H1 (cell line): ENCODE measurements at regions not wholly inside any gene's neighbourhood (a gene's known extent, or its start where the extent isn't known, plus 50 kb on each side); places are given as distances from the start of the nearest gene placed in this dataset.

Experiments
- CEBPB ChIP-seq: IDR thresholded peaks from 2 replicates; pipeline ENCODE4 v1.6.1; 2012; ENCODE audit warnings: low read depth, low read length
- CHD1 ChIP-seq: IDR thresholded peaks from 2 replicates; pipeline ENCODE4 v1.6.1; 2012; ENCODE audit warnings: low read depth, low read length, improper control_type of control experiment
- CTBP2 ChIP-seq: IDR thresholded peaks from 2 replicates; pipeline ENCODE4 v1.7.0; 2011; ENCODE audit warnings: borderline replicate concordance, mild to moderate bottlenecking, moderate library complexity, mixed read lengths, low read length; ENCODE audit not compliant: insufficient read depth, insufficient read length
- HDAC2 ChIP-seq, 2 experiments: fragments of 300-600 bp in 1 of 2; sonication (generic) in 1 of 2; IDR thresholded peaks; 2 replicates each; pipeline ENCODE4 v1.6.1; 2011 to 2012; ENCODE audit warnings: low read depth in 2 of 2, low read length in 2 of 2, mild to moderate bottlenecking in 2 of 2, moderate library complexity in 2 of 2, borderline replicate concordance in 1 of 2, inconsistent platforms in 1 of 2
- KDM5A ChIP-seq: fragments of 200-600 bp; IDR thresholded peaks from 2 replicates; pipeline ENCODE4 v1.7.1; 2012; ENCODE audit warnings: mild to moderate bottlenecking, low read length, inconsistent platforms, mixed read lengths
- RXRA ChIP-seq: IDR thresholded peaks from 2 replicates; pipeline ENCODE4 v1.6.1; 2011; ENCODE audit warnings: low read depth, mild to moderate bottlenecking, low read length, moderate library complexity; ENCODE audit not compliant: insufficient read depth
- TF ChIP-seq, protein P1 (sequence below): IDR thresholded peaks from 2 replicates; pipeline ENCODE4 v1.6.1; 2012; ENCODE audit warnings: inconsistent platforms
- TF ChIP-seq, protein P2 (sequence below): fragments of 300-600 bp; sonication (generic); IDR thresholded peaks from 2 replicates; pipeline ENCODE4 v1.7.1; 2012; ENCODE audit warnings: low read length, moderate library complexity, mild to moderate bottlenecking, inconsistent platforms; ENCODE audit not compliant: insufficient replicate concordance

- TF ChIP-seq KDM5A = no peak
- no peak for TF ChIP-seq CTBP2
- TF ChIP-seq CHD1 = no peak
- no peak for TF ChIP-seq HDAC2 (IDR thresholded peaks at IDR 0.05; ENCODE audit: borderline replicate concordance in 1 of 2, low read depth in 2 of 2, low read length in 2 of 2)
- TF ChIP-seq, protein P1, sequence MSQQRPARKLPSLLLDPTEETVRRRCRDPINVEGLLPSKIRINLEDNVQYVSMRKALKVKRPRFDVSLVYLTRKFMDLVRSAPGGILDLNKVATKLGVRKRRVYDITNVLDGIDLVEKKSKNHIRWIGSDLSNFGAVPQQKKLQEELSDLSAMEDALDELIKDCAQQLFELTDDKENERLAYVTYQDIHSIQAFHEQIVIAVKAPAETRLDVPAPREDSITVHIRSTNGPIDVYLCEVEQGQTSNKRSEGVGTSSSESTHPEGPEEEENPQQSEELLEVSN = no peak
- TF ChIP-seq CEBPB = no peak
- TF ChIP-seq RXRA = no peak
- TF ChIP-seq, protein P2, sequence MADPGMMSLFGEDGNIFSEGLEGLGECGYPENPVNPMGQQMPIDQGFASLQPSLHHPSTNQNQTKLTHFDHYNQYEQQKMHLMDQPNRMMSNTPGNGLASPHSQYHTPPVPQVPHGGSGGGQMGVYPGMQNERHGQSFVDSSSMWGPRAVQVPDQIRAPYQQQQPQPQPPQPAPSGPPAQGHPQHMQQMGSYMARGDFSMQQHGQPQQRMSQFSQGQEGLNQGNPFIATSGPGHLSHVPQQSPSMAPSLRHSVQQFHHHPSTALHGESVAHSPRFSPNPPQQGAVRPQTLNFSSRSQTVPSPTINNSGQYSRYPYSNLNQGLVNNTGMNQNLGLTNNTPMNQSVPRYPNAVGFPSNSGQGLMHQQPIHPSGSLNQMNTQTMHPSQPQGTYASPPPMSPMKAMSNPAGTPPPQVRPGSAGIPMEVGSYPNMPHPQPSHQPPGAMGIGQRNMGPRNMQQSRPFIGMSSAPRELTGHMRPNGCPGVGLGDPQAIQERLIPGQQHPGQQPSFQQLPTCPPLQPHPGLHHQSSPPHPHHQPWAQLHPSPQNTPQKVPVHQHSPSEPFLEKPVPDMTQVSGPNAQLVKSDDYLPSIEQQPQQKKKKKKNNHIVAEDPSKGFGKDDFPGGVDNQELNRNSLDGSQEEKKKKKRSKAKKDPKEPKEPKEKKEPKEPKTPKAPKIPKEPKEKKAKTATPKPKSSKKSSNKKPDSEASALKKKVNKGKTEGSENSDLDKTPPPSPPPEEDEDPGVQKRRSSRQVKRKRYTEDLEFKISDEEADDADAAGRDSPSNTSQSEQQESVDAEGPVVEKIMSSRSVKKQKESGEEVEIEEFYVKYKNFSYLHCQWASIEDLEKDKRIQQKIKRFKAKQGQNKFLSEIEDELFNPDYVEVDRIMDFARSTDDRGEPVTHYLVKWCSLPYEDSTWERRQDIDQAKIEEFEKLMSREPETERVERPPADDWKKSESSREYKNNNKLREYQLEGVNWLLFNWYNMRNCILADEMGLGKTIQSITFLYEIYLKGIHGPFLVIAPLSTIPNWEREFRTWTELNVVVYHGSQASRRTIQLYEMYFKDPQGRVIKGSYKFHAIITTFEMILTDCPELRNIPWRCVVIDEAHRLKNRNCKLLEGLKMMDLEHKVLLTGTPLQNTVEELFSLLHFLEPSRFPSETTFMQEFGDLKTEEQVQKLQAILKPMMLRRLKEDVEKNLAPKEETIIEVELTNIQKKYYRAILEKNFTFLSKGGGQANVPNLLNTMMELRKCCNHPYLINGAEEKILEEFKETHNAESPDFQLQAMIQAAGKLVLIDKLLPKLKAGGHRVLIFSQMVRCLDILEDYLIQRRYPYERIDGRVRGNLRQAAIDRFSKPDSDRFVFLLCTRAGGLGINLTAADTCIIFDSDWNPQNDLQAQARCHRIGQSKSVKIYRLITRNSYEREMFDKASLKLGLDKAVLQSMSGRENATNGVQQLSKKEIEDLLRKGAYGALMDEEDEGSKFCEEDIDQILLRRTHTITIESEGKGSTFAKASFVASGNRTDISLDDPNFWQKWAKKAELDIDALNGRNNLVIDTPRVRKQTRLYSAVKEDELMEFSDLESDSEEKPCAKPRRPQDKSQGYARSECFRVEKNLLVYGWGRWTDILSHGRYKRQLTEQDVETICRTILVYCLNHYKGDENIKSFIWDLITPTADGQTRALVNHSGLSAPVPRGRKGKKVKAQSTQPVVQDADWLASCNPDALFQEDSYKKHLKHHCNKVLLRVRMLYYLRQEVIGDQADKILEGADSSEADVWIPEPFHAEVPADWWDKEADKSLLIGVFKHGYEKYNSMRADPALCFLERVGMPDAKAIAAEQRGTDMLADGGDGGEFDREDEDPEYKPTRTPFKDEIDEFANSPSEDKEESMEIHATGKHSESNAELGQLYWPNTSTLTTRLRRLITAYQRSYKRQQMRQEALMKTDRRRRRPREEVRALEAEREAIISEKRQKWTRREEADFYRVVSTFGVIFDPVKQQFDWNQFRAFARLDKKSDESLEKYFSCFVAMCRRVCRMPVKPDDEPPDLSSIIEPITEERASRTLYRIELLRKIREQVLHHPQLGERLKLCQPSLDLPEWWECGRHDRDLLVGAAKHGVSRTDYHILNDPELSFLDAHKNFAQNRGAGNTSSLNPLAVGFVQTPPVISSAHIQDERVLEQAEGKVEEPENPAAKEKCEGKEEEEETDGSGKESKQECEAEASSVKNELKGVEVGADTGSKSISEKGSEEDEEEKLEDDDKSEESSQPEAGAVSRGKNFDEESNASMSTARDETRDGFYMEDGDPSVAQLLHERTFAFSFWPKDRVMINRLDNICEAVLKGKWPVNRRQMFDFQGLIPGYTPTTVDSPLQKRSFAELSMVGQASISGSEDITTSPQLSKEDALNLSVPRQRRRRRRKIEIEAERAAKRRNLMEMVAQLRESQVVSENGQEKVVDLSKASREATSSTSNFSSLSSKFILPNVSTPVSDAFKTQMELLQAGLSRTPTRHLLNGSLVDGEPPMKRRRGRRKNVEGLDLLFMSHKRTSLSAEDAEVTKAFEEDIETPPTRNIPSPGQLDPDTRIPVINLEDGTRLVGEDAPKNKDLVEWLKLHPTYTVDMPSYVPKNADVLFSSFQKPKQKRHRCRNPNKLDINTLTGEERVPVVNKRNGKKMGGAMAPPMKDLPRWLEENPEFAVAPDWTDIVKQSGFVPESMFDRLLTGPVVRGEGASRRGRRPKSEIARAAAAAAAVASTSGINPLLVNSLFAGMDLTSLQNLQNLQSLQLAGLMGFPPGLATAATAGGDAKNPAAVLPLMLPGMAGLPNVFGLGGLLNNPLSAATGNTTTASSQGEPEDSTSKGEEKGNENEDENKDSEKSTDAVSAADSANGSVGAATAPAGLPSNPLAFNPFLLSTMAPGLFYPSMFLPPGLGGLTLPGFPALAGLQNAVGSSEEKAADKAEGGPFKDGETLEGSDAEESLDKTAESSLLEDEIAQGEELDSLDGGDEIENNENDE = no peak
- TF ChIP-seq, all 59 proteins: peak for 0
Measured at GRCh38 chr10:128189176-128189575, 63.0 kb upstream of the MKI67 start (continued).
